Pancreas (tissue), 10 donors: ENCODE measurements at regions not wholly inside any gene's neighbourhood (a gene's known extent, or its start where the extent isn't known, plus 50 kb on each side); places are given as distances from the start of the nearest gene placed in this dataset.
A peak's percentile ranks its signal among the peaks of the same experiment; 100 is the strongest.
"Not testable (repeated sequence)": the region's sequence is repeated elsewhere in the genome, so short reads cannot be mapped to it uniquely, and the experiment has no call there.

Source experiments
- ATAC-seq, 4 donors: fragments of 200-7000 bp; cut with Tn5 transposase; one replicate each; pipeline versions ENCODE4 v1.8.0 to v1.9.1; 2020; ENCODE audit warnings: mild to moderate bottlenecking in 4 of 4, moderate library complexity in 4 of 4
- DNase-seq, 6 donors: peaks; one replicate each; pipeline ENCODE4 v3.0.0-alpha.2; 2020
- FAIRE-seq: peaks from 2 replicates; lab custom pipeline; 2012; peaks lifted over from hg19 to GRCh38; lab: Jason Lieb, UNC
- H3K27ac ChIP-seq, 4 donors: fragments of 200-600 bp; sonication (generic); 1 replicate in 3 of 4; 2 replicates in 1 of 4; pipeline versions ENCODE4 v1.5.0 to v1.8.0; 2020
- H3K27me3 ChIP-seq, 4 donors: fragments of 200-600 bp; one replicate each; pipeline ENCODE4 v1.8.0; 2021
- H3K36me3 ChIP-seq, 3 donors: fragments of 200-600 bp; sonication (generic) in 1 of 3; one replicate each; pipeline versions ENCODE4 v1.5.0 to v1.8.0; 2020 to 2021
- H3K4me1 ChIP-seq, 3 donors: fragments of 200-600 bp; one replicate each; pipeline ENCODE4 v1.8.0; 2021
- H3K4me3 ChIP-seq, 4 donors: fragments of 200-600 bp; sonication (generic) in 2 of 4; one replicate each; pipeline versions ENCODE4 v1.5.0 to v1.8.0; 2020 to 2021
- H3K9me3 ChIP-seq, 4 donors: fragments of 200-600 bp; one replicate each; pipeline ENCODE4 v1.8.0; 2021
- WGBS, 2 donors: extraction: QIAGEN DNeasy Blood & Tissue Kit; methylation state at CpG; one replicate each; pipeline ENCODE4 v1.1.7; 2013; 5-methylcytosine and 5-hydroxymethylcytosine counted together
- intact Hi-C, 3 donors: fragments of 100-400 bp; cut with DNase I; formaldehyde crosslinking; loops; one replicate each; pipeline versions ENCODE4 v1.11.1 to v1.14.2; 2022
- TF ChIP-seq, protein P1 (sequence below), 4 donors: fragments of 200-600 bp; sonication (generic) in 3 of 4; IDR thresholded peaks; one replicate each; pipeline versions ENCODE4 v1.5.0 to v1.8.0; 2021; ENCODE audit warnings: antibody characterized with exemption in 4 of 4
- donor health status: healthy with polysubstance abuse.
- donor health status: DM: no; HTN: no; CAD: no; lungs with moderate emphysema.
- donor health status: DM: no; HTN: no; CAD: no.
- donor health status: control.
- donor health status: control.
- donor health status: Bipolar disorder and iron deficiency.
- donor health status: DM: yes; HTN: yes; CAD: no.
- donor health status: DM: no; HTN: no; CAD: no.
- donor health status: DM: no; HTN: no; CAD: no.
- donor health status: DM: yes; HTN: yes; CAD: no.

- Histone ChIP-seq H3K4me3 (no peak overlapping the region), H3K27ac (no peak overlapping the region), H3K27me3 (no peaks in the 10 kb centered on the region), H3K9me3 (no peaks in the 10 kb centered on the region), H3K36me3 (no peaks in the 10 kb centered on the region), H3K4me1 (no peaks in the 10 kb centered on the region)
- ATAC-seq (no peak), DNase-seq (no peak), FAIRE-seq (no peak)
- intact Hi-C loops, result no loop called here
- TF ChIP-seq, protein P1, sequence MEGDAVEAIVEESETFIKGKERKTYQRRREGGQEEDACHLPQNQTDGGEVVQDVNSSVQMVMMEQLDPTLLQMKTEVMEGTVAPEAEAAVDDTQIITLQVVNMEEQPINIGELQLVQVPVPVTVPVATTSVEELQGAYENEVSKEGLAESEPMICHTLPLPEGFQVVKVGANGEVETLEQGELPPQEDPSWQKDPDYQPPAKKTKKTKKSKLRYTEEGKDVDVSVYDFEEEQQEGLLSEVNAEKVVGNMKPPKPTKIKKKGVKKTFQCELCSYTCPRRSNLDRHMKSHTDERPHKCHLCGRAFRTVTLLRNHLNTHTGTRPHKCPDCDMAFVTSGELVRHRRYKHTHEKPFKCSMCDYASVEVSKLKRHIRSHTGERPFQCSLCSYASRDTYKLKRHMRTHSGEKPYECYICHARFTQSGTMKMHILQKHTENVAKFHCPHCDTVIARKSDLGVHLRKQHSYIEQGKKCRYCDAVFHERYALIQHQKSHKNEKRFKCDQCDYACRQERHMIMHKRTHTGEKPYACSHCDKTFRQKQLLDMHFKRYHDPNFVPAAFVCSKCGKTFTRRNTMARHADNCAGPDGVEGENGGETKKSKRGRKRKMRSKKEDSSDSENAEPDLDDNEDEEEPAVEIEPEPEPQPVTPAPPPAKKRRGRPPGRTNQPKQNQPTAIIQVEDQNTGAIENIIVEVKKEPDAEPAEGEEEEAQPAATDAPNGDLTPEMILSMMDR (IDR thresholded peaks at IDR 0.05), result no peak
These were observed 808.7 kb upstream of the CDH10 start for GRCh38 chr5:25453500-25453899.

- ATAC-seq (no peak), DNase-seq (no peak), FAIRE-seq (no peak)
- no peaks in the 10 kb centered on the region for H3K36me3 ChIP-seq
- H3K9me3 ChIP-seq, result no peaks in the 10 kb centered on the region
- H3K4me3 ChIP-seq, result no peak overlapping the region
- TF ChIP-seq, protein P1 (IDR thresholded peaks at IDR 0.05), result no peak
- H3K27ac ChIP-seq, result no peak overlapping the region
- H3K27me3 ChIP-seq, result no peaks in the 10 kb centered on the region
- intact Hi-C loops, result no loop called here
- 60 to 67% methylated on average over 2 of the region's 2 CpGs for WGBS, 2 donors
- H3K4me1 ChIP-seq, result no peaks in the 10 kb centered on the region
These were observed 806.5 kb upstream of the CDH10 start for GRCh38 chr5:25451294-25451693.

DNA sequence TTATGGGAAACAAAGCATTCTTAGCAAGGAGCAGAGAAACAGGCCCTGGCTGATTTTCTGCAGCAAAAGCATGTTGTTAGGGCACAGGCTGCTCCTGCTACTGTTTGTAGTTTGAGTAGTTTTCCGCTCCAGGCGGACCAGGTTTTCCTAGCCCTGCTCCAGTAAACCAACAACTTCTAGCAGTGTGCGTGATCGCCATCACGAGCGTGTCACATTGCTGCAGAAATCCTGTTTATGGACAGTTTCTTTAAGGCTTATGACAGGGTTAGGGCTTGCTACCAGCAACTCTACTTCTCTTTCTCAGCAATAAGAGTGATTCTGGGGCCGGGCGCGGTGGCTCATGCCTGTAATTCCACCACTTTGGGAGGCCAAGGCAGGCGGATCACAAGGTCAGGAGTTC lies 803.9 kb upstream of the CDH10 start:
- H3K27me3 ChIP-seq, result no peaks in the 10 kb centered on the region
- no peak for ATAC-seq
- H3K4me1 ChIP-seq, result no peaks in the 10 kb centered on the region
- H3K9me3 ChIP-seq, result no peaks in the 10 kb centered on the region
- TF ChIP-seq, protein P1 (IDR thresholded peaks at IDR 0.05), result no peak
- no peak for FAIRE-seq
- H3K27ac ChIP-seq, result no peak overlapping the region
- intact Hi-C loops, result no loop called here
- 55 to 63% methylated on average over 10 of the region's 10 CpGs for WGBS, 2 donors
- DNase-seq, result peak in 1 of 6 donors; percentile 18
- H3K36me3 ChIP-seq, result no peaks in the 10 kb centered on the region
- H3K4me3 ChIP-seq, result no peak overlapping the region

DNA sequence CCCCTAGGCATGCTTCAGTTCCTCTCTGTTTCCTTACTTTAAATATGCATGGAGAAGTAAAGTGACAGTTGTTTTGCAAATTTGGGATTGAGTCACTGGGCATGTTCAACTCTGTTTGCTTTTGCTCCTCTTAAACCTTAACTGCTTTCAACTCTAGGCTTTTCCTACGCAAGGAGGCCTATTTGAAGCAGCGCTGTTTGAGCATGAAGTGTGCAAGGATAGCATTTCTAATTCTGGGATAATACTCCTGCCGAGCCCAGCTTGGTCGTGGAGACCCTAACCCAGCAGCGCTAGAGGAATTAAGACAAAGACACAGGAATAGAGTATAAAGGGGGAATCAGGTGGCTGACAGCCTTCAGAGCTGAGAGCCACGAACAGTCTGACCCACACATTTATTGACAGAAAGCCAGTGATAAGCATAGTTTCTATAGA lies 803.4 kb upstream of the CDH10 start:
- no peak overlapping the region for H3K4me3 ChIP-seq
- no peak for DNase-seq
- H3K27me3 ChIP-seq, result no peaks in the 10 kb centered on the region
- H3K9me3 ChIP-seq, result no peaks in the 10 kb centered on the region
- no peak for ATAC-seq
- no peak overlapping the region for H3K27ac ChIP-seq
- H3K36me3 ChIP-seq, result no peaks in the 10 kb centered on the region
- no peaks in the 10 kb centered on the region for H3K4me1 ChIP-seq
- WGBS, 2 donors, result 21% methylated on average over 6 of the region's 6 CpGs
- TF ChIP-seq, protein P1 (IDR thresholded peaks at IDR 0.05), result no peak
- no peak for FAIRE-seq
- intact Hi-C loops, result no loop called here

DNA sequence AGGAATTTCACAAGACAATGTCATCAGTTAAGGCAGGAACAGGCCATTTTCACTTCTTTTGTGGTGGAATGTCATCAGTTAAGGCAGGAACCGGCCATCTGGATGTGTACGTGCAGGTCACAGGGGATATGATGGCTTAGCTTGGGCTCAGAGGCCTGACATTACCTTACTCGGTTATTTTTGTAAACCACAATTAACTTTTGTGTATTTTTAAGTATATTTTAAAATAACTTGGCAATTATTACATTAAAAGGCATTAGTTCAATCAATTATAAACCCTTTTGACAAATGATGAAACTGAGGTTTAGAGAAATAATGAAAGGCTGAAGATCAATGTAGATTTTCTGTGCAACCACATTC lies 801.3 kb upstream of the CDH10 start:
- 50 to 55% methylated on average over 3 of the region's 3 CpGs for WGBS, 2 donors
- H3K36me3 ChIP-seq, FAIRE-seq, H3K27ac ChIP-seq, intact Hi-C loops, H3K9me3 ChIP-seq, DNase-seq, H3K4me3 ChIP-seq, H3K27me3 ChIP-seq, ATAC-seq, H3K4me1 ChIP-seq: not testable (repeated sequence)

DNA sequence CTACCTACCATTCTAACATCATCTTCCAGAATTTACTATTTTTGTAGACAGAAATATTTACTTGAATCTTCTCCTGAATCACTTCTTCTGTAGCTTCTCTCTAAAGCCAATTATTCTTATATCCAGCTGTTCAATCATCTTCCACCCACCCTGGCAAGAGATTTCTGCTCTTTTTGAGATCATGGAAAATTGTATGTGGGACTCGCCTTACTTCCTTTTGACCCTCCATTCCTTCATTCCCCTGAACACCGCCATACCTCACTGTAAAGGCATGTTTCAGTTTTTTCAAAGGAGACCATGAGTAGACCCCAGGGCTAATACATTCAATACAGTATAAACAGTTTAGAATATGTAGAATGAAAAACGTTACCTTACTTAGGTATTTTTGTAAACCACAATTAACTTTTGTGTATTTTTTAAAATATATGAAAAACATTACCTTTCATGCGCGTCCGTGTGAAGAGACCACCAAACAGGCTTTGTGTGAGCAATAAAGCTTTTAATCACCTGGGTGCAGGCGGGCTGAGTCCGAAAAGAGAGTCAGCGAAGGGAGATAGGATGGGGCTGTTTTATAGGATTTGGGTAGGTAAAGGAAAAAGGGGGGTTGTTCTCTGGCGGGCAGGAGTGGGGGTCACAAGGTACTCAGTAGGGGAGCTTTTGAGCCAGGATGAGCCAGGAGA lies 800.7 kb upstream of the CDH10 start:
- H3K36me3 ChIP-seq, H3K27me3 ChIP-seq, intact Hi-C loops, H3K4me3 ChIP-seq, H3K9me3 ChIP-seq, ATAC-seq, H3K27ac ChIP-seq, FAIRE-seq, DNase-seq, H3K4me1 ChIP-seq: not testable (repeated sequence)
- 63 to 72% methylated on average over 9 to 10 of the region's 10 CpGs for WGBS, 2 donors
